IMR-90 (cell line): ENCODE measurements at regions not wholly inside any gene's neighbourhood (a gene's known extent, or its start where the extent isn't known, plus 50 kb on each side); places are given as distances from the start of the nearest gene placed in this dataset.

ENCODE experiments used
- CEBPB ChIP-seq: IDR thresholded peaks from 2 replicates; pipeline ENCODE4 v1.6.1; 2012; ENCODE audit warnings: low read depth, low read length, improper control_type of control experiment
- CHD1 ChIP-seq: IDR thresholded peaks from 2 replicates; pipeline ENCODE4 v1.6.1; 2012; ENCODE audit warnings: low read depth, low read length, improper control_type of control experiment
- CTCF ChIP-seq: conservative IDR thresholded peaks from 2 replicates; pipeline ENCODE4 v1.5.1; 2012; ENCODE audit warnings: mild to moderate bottlenecking, low read depth, low read length, improper control_type of control experiment
- ELK1 ChIP-seq: fragments of 150-350 bp; IDR thresholded peaks from 2 replicates; pipeline ENCODE4 v1.6.1; 2016; ENCODE audit warnings: low read depth, mild to moderate bottlenecking, low read length, moderate library complexity, borderline replicate concordance
- FOS ChIP-seq: fragments of 150-350 bp; IDR thresholded peaks from 2 replicates; pipeline ENCODE4 v1.6.1; 2016; ENCODE audit warnings: low read depth, low read length
- MAFK ChIP-seq: IDR thresholded peaks from 2 replicates; pipeline ENCODE4 v1.6.1; 2012; ENCODE audit warnings: low read depth, low read length, improper control_type of control experiment
- MAZ ChIP-seq: IDR thresholded peaks from 2 replicates; pipeline ENCODE4 v1.6.1; 2012; ENCODE audit warnings: low read depth, mild to moderate bottlenecking, low read length, improper control_type of control experiment, moderate library complexity, borderline replicate concordance
- MXI1 ChIP-seq: IDR thresholded peaks from 2 replicates; pipeline ENCODE4 v1.6.1; 2012; ENCODE audit warnings: low read depth, mild to moderate bottlenecking, low read length, moderate library complexity, borderline replicate concordance
- POLR2A ChIP-seq: IDR thresholded peaks from 2 replicates; pipeline ENCODE4 v1.6.1; 2012; ENCODE audit warnings: mild to moderate bottlenecking, low read depth, low read length
- RAD21 ChIP-seq: IDR thresholded peaks from 2 replicates; pipeline ENCODE4 v1.6.1; 2012; ENCODE audit warnings: low read length, improper control_type of control experiment
- RCOR1 ChIP-seq: IDR thresholded peaks from 2 replicates; pipeline ENCODE4 v1.6.1; 2012; ENCODE audit warnings: mild to moderate bottlenecking, low read length, improper control_type of control experiment; ENCODE audit not compliant: insufficient replicate concordance
- RFX5 ChIP-seq: IDR thresholded peaks from 2 replicates; pipeline ENCODE4 v1.8.0; 2012; ENCODE audit warnings: low read depth, mild to moderate bottlenecking, low read length, moderate library complexity
- SMC3 ChIP-seq: fragments of 150-350 bp; IDR thresholded peaks from 2 replicates; pipeline ENCODE4 v1.6.1; 2016; ENCODE audit warnings: low read depth, mild to moderate bottlenecking, antibody characterized with exemption, low read length, moderate library complexity
- USF2 ChIP-seq: fragments of 150-350 bp; IDR thresholded peaks from 2 replicates; pipeline ENCODE4 v1.6.1; 2017; ENCODE audit warnings: mild to moderate bottlenecking, antibody characterized with exemption, low read length, low read depth

- TF ChIP-seq CTCF (no peak), RFX5 (no peak), MXI1 (no peak), USF2 (no peak), POLR2A (no peak), CHD1 (no peak), FOS (no peak), RAD21 (no peak), CEBPB (no peak), SMC3 (no peak), RCOR1 (no peak), MAZ (no peak), ELK1 (no peak), MAFK (no peak)
Observed at GRCh38 chr1:22323846-22324504, 127.7 kb upstream of the ZBTB40 start.
